Ishikawa (cell line): ENCODE measurements at regions not wholly inside any gene's neighbourhood (a gene's known extent, or its start where the extent isn't known, plus 50 kb on each side); places are given as distances from the start of the nearest gene placed in this dataset.
A peak's percentile ranks its signal among the peaks of the same experiment; 100 is the strongest.

ENCODE experiments used
- CEBPB ChIP-seq: IDR thresholded peaks from 2 replicates; pipeline ENCODE4 v1.6.1; 2012
- CREB1 ChIP-seq: IDR thresholded peaks from 2 replicates; pipeline ENCODE4 v1.6.1; 2012; ENCODE audit warnings: low read depth
- EGR1 ChIP-seq: IDR thresholded peaks from 2 replicates; pipeline ENCODE4 v1.6.1; 2012
- EP300 ChIP-seq: IDR thresholded peaks from 2 replicates; pipeline ENCODE4 v1.6.1; 2012; ENCODE audit warnings: borderline replicate concordance
- FOXM1 ChIP-seq: IDR thresholded peaks from 2 replicates; pipeline ENCODE4 v1.6.1; 2012; ENCODE audit warnings: low read depth, borderline replicate concordance
- MAX ChIP-seq: IDR thresholded peaks from 2 replicates; pipeline ENCODE4 v1.6.1; 2012
- NFIC ChIP-seq: IDR thresholded peaks from 2 replicates; pipeline ENCODE4 v1.6.1; 2012
- RAD21 ChIP-seq: IDR thresholded peaks from 2 replicates; pipeline ENCODE4 v1.6.1; 2012; ENCODE audit warnings: low read depth
- REST ChIP-seq: IDR thresholded peaks from 2 replicates; pipeline ENCODE4 v1.6.1; 2012; ENCODE audit warnings: low read depth, mild to moderate bottlenecking
- TAF1 ChIP-seq: IDR thresholded peaks from 2 replicates; pipeline ENCODE4 v1.6.1; 2012; ENCODE audit warnings: low read depth, mild to moderate bottlenecking
- TCF12 ChIP-seq: IDR thresholded peaks from 2 replicates; pipeline ENCODE4 v1.6.1; 2012; ENCODE audit warnings: low read depth
- TEAD4 ChIP-seq: IDR thresholded peaks from 2 replicates; pipeline ENCODE4 v1.6.1; 2012
- USF1 ChIP-seq: IDR thresholded peaks from 2 replicates; pipeline ENCODE4 v1.6.1; 2012
- YY1 ChIP-seq: IDR thresholded peaks from 2 replicates; pipeline ENCODE4 v1.6.1; 2012; ENCODE audit warnings: low read depth
- ZBTB7A ChIP-seq: IDR thresholded peaks from 2 replicates; pipeline ENCODE4 v1.6.1; 2012; ENCODE audit warnings: low read depth

- TF ChIP-seq TEAD4, result no peak
- TF ChIP-seq CEBPB, result no peak
- TF ChIP-seq MAX, result no peak
- no peak for TF ChIP-seq EP300
- TF ChIP-seq CREB1, result no peak
- TF ChIP-seq FOXM1, result no peak
- TF ChIP-seq RAD21, result no peak
- no peak for TF ChIP-seq TCF12
- no peak for TF ChIP-seq REST
- TF ChIP-seq NFIC, result no peak
- TF ChIP-seq EGR1, result no peak
- no peak for TF ChIP-seq USF1
- no peak for TF ChIP-seq TAF1
- TF ChIP-seq YY1, result no peak
- no peak for TF ChIP-seq ZBTB7A
Measured at GRCh38 chr4:159944477-159944876, 841.6 kb downstream of the RAPGEF2 start.

GRCh38 chr4:159946983-159947615 is 844.2 kb downstream of the RAPGEF2 start:
- TF ChIP-seq CREB1, result no peak
- TF ChIP-seq NFIC, result no peak
- peak; percentile 84 for TF ChIP-seq RAD21

- no peak for TF ChIP-seq TEAD4
- TF ChIP-seq USF1, result no peak
- no peak for TF ChIP-seq YY1
- no peak for TF ChIP-seq CEBPB
- TF ChIP-seq MAX, result no peak
- TF ChIP-seq NFIC, result no peak
- no peak for TF ChIP-seq EGR1
- TF ChIP-seq TCF12, result no peak
- no peak for TF ChIP-seq EP300
Measured at GRCh38 chr4:159950707-159951106, 847.8 kb downstream of the RAPGEF2 start.

GRCh38 chr4:159966746-159967145 is 863.9 kb downstream of the RAPGEF2 start:
- TF ChIP-seq EGR1, result no peak
- no peak for TF ChIP-seq RAD21
- TF ChIP-seq YY1, result no peak

- TF ChIP-seq FOXM1 (no peak), EGR1 (no peak), EP300 (no peak), USF1 (no peak), RAD21 (no peak), MAX (no peak), NFIC (no peak), CREB1 (no peak), CEBPB (no peak), ZBTB7A (no peak), REST (no peak), TCF12 (no peak), TEAD4 (no peak), TAF1 (no peak), YY1 (no peak)
Measured at GRCh38 chr4:159977907-159978617, 875.2 kb downstream of the RAPGEF2 start.
